SH-SY5Y (cell line): ENCODE measurements at regions not wholly inside any gene's neighbourhood (a gene's known extent, or its start where the extent isn't known, plus 50 kb on each side); places are given as distances from the start of the nearest gene placed in this dataset.

Source experiments
- GATA2 ChIP-seq: IDR thresholded peaks from 2 replicates; pipeline ENCODE4 v1.6.1; 2011; ENCODE audit warnings: mild to moderate bottlenecking, low read depth, low read length
- GATA3 ChIP-seq: IDR thresholded peaks from 2 replicates; pipeline ENCODE4 v1.6.1; 2011; ENCODE audit warnings: low read depth, mild to moderate bottlenecking, low read length, moderate library complexity

GRCh38 chr11:97982512-97982911 is 1038.2 kb upstream of the CNTN5 start:
- TF ChIP-seq GATA3 (no peak), GATA2 (no peak)
